Activated CD4-positive, alpha-beta T cell treated with anti-CD3 and anti-CD28 coated beads for 36 hours (primary cell): ENCODE measurements at regions not wholly inside any gene's neighbourhood (a gene's known extent, or its start where the extent isn't known, plus 50 kb on each side); places are given as distances from the start of the nearest gene placed in this dataset.

Source experiments
- ATAC-seq: fragments of 200-7000 bp; cut with Tn5 transposase; one replicate; pipeline ENCODE4 v1.10.0; 2021; ENCODE audit warnings: mild to moderate bottlenecking, moderate library complexity
- CTCF ChIA-PET: fragments of 350-600 bp; sonication (Branson Sonifier 250); formaldehyde crosslinking; loops from one replicate; lab custom pipeline; 2021; ENCODE audit warnings: antibody characterized with exemption; lab: Charles Lee
- POLR2A ChIA-PET: fragments of 350-600 bp; sonication (Branson Sonifier 250); formaldehyde crosslinking; loops from one replicate; lab custom pipeline; 2021; ENCODE audit warnings: antibody characterized with exemption, inconsistent platforms; lab: Charles Lee
- DNase-seq: peaks from one replicate; pipeline ENCODE4 v3.0.0-alpha.2; 2020
- H3K27ac Mint-ChIP-seq: one replicate; pipeline ENCODE4 v1.8.0; 2021; ENCODE audit warnings: mixed read lengths
- H3K27me3 Mint-ChIP-seq: one replicate; pipeline ENCODE4 v1.8.0; 2021; ENCODE audit warnings: mixed read lengths
- H3K36me3 Mint-ChIP-seq: one replicate; pipeline ENCODE4 v1.8.0; 2021; ENCODE audit warnings: low read depth, mixed read lengths
- H3K4me1 Mint-ChIP-seq: one replicate; pipeline ENCODE4 v1.8.0; 2021; ENCODE audit warnings: mixed read lengths
- H3K4me3 Mint-ChIP-seq: one replicate; pipeline ENCODE4 v1.8.0; 2021; ENCODE audit warnings: mild to moderate bottlenecking, moderate library complexity, mixed read lengths
- H3K9me3 Mint-ChIP-seq: one replicate; pipeline ENCODE4 v1.8.0; 2021; ENCODE audit warnings: low read depth, mixed read lengths
- intact Hi-C, 2 experiments: fragments of 100-400 bp; cut with DNase I in 1 of 2; cut with micrococcal nuclease in 1 of 2; formaldehyde crosslinking; loops; one replicate each; pipeline versions ENCODE4 v1.14.2 to v1.15.1; 2022 to 2024; cut with DNase I, micrococcal nuclease

DNA sequence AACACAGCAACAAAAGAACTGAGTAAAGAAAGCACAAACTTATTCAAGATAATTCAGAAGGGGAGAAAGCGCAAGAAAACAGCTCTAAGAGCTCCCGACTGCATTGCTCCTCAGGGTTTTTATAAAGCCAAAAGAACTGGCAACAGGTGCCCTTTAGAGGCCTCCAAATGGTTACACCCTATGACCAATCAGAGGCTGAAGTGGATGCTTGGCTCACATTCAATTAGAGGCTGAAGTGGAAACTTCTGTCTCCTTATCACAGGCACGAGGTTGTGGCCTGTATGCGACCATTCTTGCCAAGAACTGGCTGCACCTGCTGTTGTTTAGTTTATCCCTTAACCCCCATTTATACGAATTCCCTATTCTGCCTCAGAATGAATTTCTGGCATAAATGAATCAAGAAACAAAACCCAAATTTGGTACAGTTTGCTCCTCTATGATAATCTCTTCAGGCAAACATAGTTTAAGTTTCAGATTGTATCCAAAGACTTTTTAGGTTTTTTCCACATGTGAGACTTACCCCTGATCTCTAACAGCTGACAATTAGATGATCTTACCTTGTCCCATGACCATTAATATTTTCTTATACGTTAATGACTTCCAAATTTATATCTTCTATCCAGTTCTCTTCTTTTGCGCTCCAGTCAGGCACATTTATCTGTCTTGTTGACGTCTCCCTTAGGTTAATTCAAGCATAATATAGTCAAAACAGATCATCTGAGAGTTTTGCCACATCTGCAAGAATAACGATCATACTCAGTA, 504.8 kb downstream of the NXPH1 start:
- DNase-seq = no peak
- H3K27me3 Mint-ChIP-seq = no peaks in the 10 kb centered on the region
- no peak overlapping the region for H3K4me3 Mint-ChIP-seq
- H3K4me1 Mint-ChIP-seq = no peaks in the 10 kb centered on the region
- H3K9me3 Mint-ChIP-seq = peaks cover 11% of the 10 kb centered on the region
- H3K27ac Mint-ChIP-seq = no peak overlapping the region
- ChIA-PET CTCF (no interaction called here), POLR2A (no interaction called here)
- ATAC-seq = no peak
- intact Hi-C loops = no loop called here
- H3K36me3 Mint-ChIP-seq = no peaks in the 10 kb centered on the region

GRCh38 chr7:8939446-8939845, 506.0 kb downstream of the NXPH1 start:
- H3K9me3 Mint-ChIP-seq = peaks cover 11% of the 10 kb centered on the region
- ChIA-PET CTCF (no interaction called here), POLR2A (no interaction called here)
- no peak overlapping the region for H3K27ac Mint-ChIP-seq
- H3K4me3 Mint-ChIP-seq = no peak overlapping the region
- H3K36me3 Mint-ChIP-seq = no peaks in the 10 kb centered on the region
- no peak for DNase-seq
- H3K27me3 Mint-ChIP-seq = no peaks in the 10 kb centered on the region
- intact Hi-C loops = no loop called here
- no peaks in the 10 kb centered on the region for H3K4me1 Mint-ChIP-seq
- ATAC-seq = no peak

- intact Hi-C loops = no loop called here
- no peaks in the 10 kb centered on the region for H3K36me3 Mint-ChIP-seq
- POLR2A ChIA-PET = no interaction called here
- no peaks in the 10 kb centered on the region for H3K27me3 Mint-ChIP-seq
- H3K4me3 Mint-ChIP-seq = no peak overlapping the region
- CTCF ChIA-PET = no interaction called here
- no peaks in the 10 kb centered on the region for H3K4me1 Mint-ChIP-seq
- ATAC-seq = no peak
- peaks cover 10% of the 10 kb centered on the region for H3K9me3 Mint-ChIP-seq
- no peak for DNase-seq
- no peak overlapping the region for H3K27ac Mint-ChIP-seq
Observed at GRCh38 chr7:8963722-8964121, 530.3 kb downstream of the NXPH1 start.

GRCh38 chr7:8965177-8965576, 531.8 kb downstream of the NXPH1 start:
- Mint-ChIP-seq H3K27me3 (no peaks in the 10 kb centered on the region), H3K27ac (no peak overlapping the region), H3K9me3 (peaks cover 10% of the 10 kb centered on the region), H3K4me1 (no peaks in the 10 kb centered on the region), H3K36me3 (no peaks in the 10 kb centered on the region), H3K4me3 (no peak overlapping the region)
- CTCF ChIA-PET = no interaction called here
- POLR2A ChIA-PET = no interaction called here
- ATAC-seq (no peak), DNase-seq (no peak)
- intact Hi-C loops = no loop called here

DNA sequence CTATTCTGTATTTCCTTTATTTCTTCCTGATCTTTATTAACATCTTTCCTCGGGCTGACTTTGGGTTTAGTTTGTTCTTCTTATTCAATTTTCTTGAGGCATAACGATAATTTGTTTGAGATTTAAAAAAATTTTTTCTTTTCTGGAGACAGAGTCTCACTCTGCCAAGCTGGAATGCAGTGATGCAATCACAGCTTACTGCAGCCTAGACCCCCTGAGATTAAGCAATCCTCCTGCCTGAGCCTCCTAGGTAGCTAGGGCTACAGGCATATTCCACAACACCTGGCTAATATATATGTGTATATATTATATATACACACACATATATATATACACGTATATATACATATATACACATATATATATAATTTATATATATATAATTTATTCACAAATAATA, 540.2 kb downstream of the NXPH1 start:
- H3K4me3 Mint-ChIP-seq = no peak overlapping the region
- intact Hi-C loops = no loop called here
- no peak for ATAC-seq
- H3K9me3 Mint-ChIP-seq = peaks cover 2% of the 10 kb centered on the region
- no peak overlapping the region for H3K27ac Mint-ChIP-seq
- no peaks in the 10 kb centered on the region for H3K27me3 Mint-ChIP-seq
- H3K4me1 Mint-ChIP-seq = no peaks in the 10 kb centered on the region
- ChIA-PET POLR2A (no interaction called here), CTCF (no interaction called here)
- no peaks in the 10 kb centered on the region for H3K36me3 Mint-ChIP-seq
- DNase-seq = no peak

DNA sequence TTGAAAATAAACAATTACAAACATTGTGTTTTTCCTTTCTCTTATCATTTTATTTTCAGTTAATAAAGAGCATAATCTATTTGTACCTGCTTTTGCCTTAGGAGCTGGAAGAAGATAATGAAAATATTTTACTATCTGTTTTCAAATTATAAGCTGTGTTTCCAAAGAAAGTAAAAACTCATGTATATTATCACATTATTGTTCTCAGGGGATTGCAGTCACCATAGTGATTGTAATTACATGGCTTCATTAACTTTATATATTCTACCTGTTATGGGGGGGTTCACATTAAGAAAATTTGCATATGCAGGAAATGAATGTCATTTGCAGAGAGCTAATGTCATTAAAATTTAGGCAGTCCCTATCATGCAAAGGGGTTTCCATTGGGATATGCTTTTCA, 542.3 kb downstream of the NXPH1 start:
- DNase-seq (no peak), ATAC-seq (no peak)
- no peak overlapping the region for H3K27ac Mint-ChIP-seq
- peaks cover 6% of the 10 kb centered on the region for H3K9me3 Mint-ChIP-seq
- ChIA-PET CTCF (no interaction called here), POLR2A (no interaction called here)
- intact Hi-C loops = no loop called here
- no peak overlapping the region for H3K4me3 Mint-ChIP-seq
- H3K4me1 Mint-ChIP-seq = no peaks in the 10 kb centered on the region
- H3K27me3 Mint-ChIP-seq = no peaks in the 10 kb centered on the region
- no peaks in the 10 kb centered on the region for H3K36me3 Mint-ChIP-seq

- Mint-ChIP-seq H3K4me3 (no peak overlapping the region), H3K27me3 (no peaks in the 10 kb centered on the region), H3K27ac (no peak overlapping the region), H3K36me3 (no peaks in the 10 kb centered on the region), H3K4me1 (no peaks in the 10 kb centered on the region), H3K9me3 (peaks cover 12% of the 10 kb centered on the region)
- DNase-seq (no peak), ATAC-seq (no peak)
- intact Hi-C loops = no loop called here
- ChIA-PET CTCF (no interaction called here), POLR2A (no interaction called here)
Observed at GRCh38 chr7:8982338-8982992, 549.1 kb downstream of the NXPH1 start.

DNA sequence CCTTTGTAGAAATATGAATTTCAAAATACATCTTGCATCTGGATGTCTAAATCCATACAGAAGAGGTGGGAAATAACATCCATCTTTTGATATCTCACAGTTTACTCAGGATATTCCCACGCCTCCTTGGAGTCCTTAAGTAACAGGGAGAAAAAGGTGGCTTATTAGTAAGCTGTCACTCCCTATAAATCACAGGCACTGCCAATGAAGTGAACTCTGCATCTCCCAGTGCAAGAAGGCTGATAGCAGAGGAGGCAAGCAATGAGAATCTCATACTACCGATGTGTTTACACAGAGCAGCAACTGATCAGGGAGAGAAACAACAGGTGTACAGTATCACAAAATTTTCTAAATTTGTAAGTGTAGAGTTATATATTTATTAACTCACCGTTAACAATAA, 551.8 kb downstream of the NXPH1 start:
- no peak for ATAC-seq
- DNase-seq = no peak
- POLR2A ChIA-PET = no interaction called here

GRCh38 chr7:8988267-8988666, 554.9 kb downstream of the NXPH1 start:
- Mint-ChIP-seq H3K27me3 (no peaks in the 10 kb centered on the region), H3K9me3 (peaks cover 4% of the 10 kb centered on the region), H3K36me3 (no peaks in the 10 kb centered on the region), H3K4me1 (no peaks in the 10 kb centered on the region), H3K27ac (no peak overlapping the region), H3K4me3 (no peak overlapping the region)
- POLR2A ChIA-PET = no interaction called here
- intact Hi-C loops = no loop called here
- ATAC-seq = no peak
- CTCF ChIA-PET = no interaction called here
- DNase-seq = no peak

More for the DNA sequence above, 551.8 kb downstream of the NXPH1 start:
- CTCF ChIA-PET = no interaction called here
- H3K4me1 Mint-ChIP-seq = no peaks in the 10 kb centered on the region
- intact Hi-C loops = no loop called here
- H3K9me3 Mint-ChIP-seq = peaks cover 8% of the 10 kb centered on the region
- H3K27ac Mint-ChIP-seq = no peak overlapping the region
- H3K27me3 Mint-ChIP-seq = no peaks in the 10 kb centered on the region
- H3K36me3 Mint-ChIP-seq = no peaks in the 10 kb centered on the region
- no peak overlapping the region for H3K4me3 Mint-ChIP-seq

DNA sequence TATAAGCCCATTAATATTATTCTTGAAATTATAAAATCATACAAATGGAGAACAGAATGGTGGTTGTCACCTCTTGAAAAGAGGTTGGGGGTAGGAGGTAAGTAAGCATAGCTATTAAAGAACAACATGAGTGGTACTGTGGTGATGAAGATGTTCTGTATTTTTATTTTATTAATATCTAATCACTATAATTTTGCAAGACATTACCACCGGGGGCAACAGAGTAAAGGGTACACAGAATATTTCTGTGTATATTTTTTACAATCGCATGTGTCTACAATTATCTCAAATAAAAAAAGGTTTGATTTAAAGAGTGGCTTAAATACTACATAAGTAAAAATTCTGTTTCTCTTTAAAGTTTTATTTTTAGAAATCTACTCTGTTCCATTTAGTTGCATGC, 557.8 kb downstream of the NXPH1 start:
- intact Hi-C loops = no loop called here
- DNase-seq (no peak), ATAC-seq (no peak)
- H3K9me3 Mint-ChIP-seq = peaks cover 2% of the 10 kb centered on the region
- CTCF ChIA-PET = no interaction called here
- H3K4me1 Mint-ChIP-seq = no peaks in the 10 kb centered on the region
- no peaks in the 10 kb centered on the region for H3K36me3 Mint-ChIP-seq
- no peak overlapping the region for H3K27ac Mint-ChIP-seq
- H3K4me3 Mint-ChIP-seq = no peak overlapping the region
- no peaks in the 10 kb centered on the region for H3K27me3 Mint-ChIP-seq
- POLR2A ChIA-PET = no interaction called here

- peaks cover 3% of the 10 kb centered on the region for H3K9me3 Mint-ChIP-seq
- POLR2A ChIA-PET = no interaction called here
Observed at GRCh38 chr7:8998762-8999161, 565.4 kb downstream of the NXPH1 start.

DNA sequence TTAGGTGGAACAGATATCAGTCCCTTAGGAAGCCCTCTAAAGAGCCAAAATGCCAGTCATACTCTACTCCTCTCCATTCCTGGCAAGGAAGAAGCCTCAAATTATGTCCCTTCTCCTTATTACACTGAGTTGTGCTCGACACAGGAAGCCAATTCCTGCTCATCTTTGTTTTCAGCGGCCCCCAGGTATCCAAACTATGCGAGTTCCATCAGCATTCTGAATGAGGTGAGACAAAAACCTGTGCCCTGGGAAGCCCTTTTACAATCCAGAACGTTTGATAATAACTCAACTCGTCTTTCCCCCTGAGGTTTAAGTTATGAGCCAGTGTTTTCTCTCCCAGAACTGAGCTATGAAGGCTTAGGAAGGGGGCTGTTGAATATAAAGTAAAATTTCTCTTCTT, 580.5 kb downstream of the NXPH1 start:
- DNase-seq = no peak
- no peaks in the 10 kb centered on the region for H3K27me3 Mint-ChIP-seq
- ChIA-PET POLR2A (no interaction called here), CTCF (no interaction called here)
- H3K9me3 Mint-ChIP-seq = peaks cover 2% of the 10 kb centered on the region
- H3K4me3 Mint-ChIP-seq = no peak overlapping the region
- intact Hi-C loops = no loop called here
- H3K36me3 Mint-ChIP-seq = no peaks in the 10 kb centered on the region
- H3K4me1 Mint-ChIP-seq = no peaks in the 10 kb centered on the region
- no peak overlapping the region for H3K27ac Mint-ChIP-seq
- ATAC-seq = no peak

More at GRCh38 chr7:8998762-8999161, 565.4 kb downstream of the NXPH1 start:
- ATAC-seq (no peak), DNase-seq (no peak)
- intact Hi-C loops = no loop called here
- no peak overlapping the region for H3K4me3 Mint-ChIP-seq
- no peak overlapping the region for H3K27ac Mint-ChIP-seq
- H3K4me1 Mint-ChIP-seq = no peaks in the 10 kb centered on the region
- CTCF ChIA-PET = interaction anchor here (0.6 kb wide), 1 partner anchor 120 kb away, joined by 3 read pairs; no protein-coding TSS in a partner anchor
- H3K36me3 Mint-ChIP-seq = no peaks in the 10 kb centered on the region
- no peaks in the 10 kb centered on the region for H3K27me3 Mint-ChIP-seq
